ENCODE measurements at regions not wholly inside any gene's neighbourhood (a gene's known extent, or its start where the extent isn't known, plus 50 kb on each side); places are given as distances from the start of the nearest gene placed in this dataset.

DNA sequence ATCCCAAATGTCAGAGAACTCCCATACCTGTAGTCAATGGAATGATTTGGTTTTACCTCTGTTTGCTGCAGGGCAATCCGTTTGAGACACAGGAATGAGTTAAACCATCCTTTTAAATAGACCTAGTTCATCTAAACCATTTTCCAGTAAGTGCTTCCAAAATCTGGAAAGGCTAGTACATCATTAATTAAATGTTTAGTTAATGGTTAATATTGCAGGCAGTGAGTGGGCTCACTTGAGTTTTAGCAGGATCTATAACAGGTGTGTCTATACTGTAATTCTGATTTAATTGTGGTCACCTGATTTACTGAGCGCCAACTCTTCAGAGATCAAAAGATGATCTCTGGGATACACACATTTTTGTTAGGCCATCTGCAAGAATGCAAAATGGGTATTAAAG is 353.9 kb upstream of the ROPN1 start:
- TF ChIP-seq, protein P1, sequence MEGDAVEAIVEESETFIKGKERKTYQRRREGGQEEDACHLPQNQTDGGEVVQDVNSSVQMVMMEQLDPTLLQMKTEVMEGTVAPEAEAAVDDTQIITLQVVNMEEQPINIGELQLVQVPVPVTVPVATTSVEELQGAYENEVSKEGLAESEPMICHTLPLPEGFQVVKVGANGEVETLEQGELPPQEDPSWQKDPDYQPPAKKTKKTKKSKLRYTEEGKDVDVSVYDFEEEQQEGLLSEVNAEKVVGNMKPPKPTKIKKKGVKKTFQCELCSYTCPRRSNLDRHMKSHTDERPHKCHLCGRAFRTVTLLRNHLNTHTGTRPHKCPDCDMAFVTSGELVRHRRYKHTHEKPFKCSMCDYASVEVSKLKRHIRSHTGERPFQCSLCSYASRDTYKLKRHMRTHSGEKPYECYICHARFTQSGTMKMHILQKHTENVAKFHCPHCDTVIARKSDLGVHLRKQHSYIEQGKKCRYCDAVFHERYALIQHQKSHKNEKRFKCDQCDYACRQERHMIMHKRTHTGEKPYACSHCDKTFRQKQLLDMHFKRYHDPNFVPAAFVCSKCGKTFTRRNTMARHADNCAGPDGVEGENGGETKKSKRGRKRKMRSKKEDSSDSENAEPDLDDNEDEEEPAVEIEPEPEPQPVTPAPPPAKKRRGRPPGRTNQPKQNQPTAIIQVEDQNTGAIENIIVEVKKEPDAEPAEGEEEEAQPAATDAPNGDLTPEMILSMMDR (IDR thresholded peaks at IDR 0.05; ENCODE audit: control extremely low read depth in 1 of 3, insufficient read depth in 1 of 3, low read depth in 1 of 3, low read length in 3 of 3): no peak
- TF ChIP-seq KDM5A (IDR thresholded peaks at IDR 0.05; ENCODE audit: low read length) (no peak), POLR2A (IDR thresholded peaks at IDR 0.05; ENCODE audit: control extremely low read depth in 1 of 2, low read depth in 2 of 2, low read length in 2 of 2) (no peak), POLR2AphosphoS5 (IDR thresholded peaks at IDR 0.05; ENCODE audit: low read depth, low read length) (no peak), EZH2 (IDR thresholded peaks at IDR 0.05; ENCODE audit: low read depth, low read length, severe bottlenecking) (no peak), RFX5 (IDR thresholded peaks at IDR 0.05; ENCODE audit: borderline replicate concordance, low read depth, low read length) (no peak), GABPA (IDR thresholded peaks at IDR 0.05; ENCODE audit: borderline replicate concordance, insufficient read depth, low read length) (no peak), SIX5 (IDR thresholded peaks at IDR 0.05; ENCODE audit: low read depth, low read length) (no peak), BCL11A (IDR thresholded peaks at IDR 0.05; ENCODE audit: low read depth in 2 of 2, low read length in 2 of 2) (no peak), FOSL1 (IDR thresholded peaks at IDR 0.05; ENCODE audit: insufficient read depth, low read depth, low read length) (no peak)
- TF ChIP-seq, protein P2, sequence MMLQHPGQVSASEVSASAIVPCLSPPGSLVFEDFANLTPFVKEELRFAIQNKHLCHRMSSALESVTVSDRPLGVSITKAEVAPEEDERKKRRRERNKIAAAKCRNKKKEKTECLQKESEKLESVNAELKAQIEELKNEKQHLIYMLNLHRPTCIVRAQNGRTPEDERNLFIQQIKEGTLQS (IDR thresholded peaks at IDR 0.05; ENCODE audit: insufficient read depth, low read depth, low read length): no peak
